DMS114 treated with DMSO at 0.1 percent for 48 hours (cell line): ENCODE measurements at regions not wholly inside any gene's neighbourhood (a gene's known extent, or its start where the extent isn't known, plus 50 kb on each side); places are given as distances from the start of the nearest gene placed in this dataset.
A peak's percentile ranks its signal among the peaks of the same experiment; 100 is the strongest.

Experiments
- DNase-seq: peaks from one replicate; lab custom pipeline; 2025; ENCODE audit not compliant: unreplicated experiment; lab: John Stamatoyannopoulos, UW

DNA sequence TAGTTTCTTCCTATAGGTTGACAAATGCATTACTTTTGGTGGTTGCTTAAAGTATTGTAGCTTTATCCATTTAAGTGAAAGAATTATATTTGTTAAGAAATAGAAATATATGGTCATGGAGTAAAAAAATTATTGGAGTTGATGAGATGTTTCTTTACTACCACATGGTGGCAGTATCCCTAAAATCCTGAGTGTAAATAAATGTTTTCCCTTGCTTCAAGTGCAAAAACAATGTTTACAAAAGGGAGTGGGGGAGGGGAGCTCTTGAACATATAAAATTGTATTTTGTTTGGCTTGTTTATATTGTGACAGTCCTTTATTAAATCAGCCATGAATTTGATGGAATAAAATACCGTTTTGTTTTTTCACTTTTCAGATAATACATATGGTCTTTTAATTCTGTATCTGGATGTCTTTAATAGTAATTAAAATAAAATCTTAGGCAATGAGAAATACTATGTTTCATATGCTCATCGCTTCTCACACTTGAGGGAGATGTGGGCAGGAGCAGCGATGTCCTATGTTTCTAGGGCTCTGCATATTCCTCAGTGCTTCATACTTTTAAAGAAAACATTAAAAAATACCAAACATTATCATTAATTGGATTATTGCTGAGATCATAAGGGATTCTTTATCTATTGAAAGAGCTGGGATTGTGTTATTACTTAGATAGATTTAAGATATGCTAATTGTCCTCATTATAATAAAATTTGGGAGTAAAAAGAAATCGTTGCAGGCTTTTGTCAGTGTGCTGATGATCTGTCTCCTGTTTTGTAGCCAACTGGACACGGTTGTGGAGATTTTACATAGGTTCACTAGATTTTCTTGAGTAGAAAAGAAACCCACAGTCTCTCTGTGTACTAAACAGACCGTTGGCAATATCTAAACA, 349.7 kb downstream of the TUSC7 start:
- DNase-seq, result peak; percentile 16

DNA sequence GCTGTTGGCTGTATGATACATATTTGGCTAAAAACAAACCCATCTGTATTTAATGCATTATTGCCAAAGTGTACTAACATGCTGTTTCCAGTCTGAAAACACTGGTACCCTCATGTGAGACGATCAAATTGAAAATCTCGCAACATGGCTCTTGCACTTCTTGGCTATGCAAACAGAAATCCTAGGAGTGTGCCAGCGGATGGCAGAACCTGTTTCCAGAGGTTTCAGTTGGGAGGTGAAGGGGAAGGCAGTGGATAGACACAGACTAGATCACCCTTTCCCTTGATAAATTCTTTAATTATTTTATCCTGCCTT, 350.3 kb downstream of the TUSC7 start:
- DNase-seq, result no peak

DNA sequence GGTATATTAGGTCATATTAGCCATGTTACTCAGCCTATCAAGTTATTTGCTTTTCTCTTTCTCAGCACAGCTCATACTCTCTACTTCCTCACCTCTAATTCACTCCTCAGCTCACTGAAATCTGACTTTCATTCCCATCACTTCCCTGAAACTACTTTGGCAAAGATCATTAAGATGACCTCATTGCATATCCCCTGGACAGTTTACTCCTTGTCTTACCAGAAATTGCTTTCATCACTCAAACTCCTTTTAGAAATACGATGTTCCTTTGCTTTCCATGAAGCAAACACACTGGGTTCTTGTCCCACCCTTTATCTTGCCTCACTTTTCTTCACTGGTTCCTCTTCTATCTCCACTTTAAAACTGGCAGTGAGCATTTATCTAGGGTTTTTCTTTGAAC, 354.4 kb downstream of the TUSC7 start:
- no peak for DNase-seq

DNA sequence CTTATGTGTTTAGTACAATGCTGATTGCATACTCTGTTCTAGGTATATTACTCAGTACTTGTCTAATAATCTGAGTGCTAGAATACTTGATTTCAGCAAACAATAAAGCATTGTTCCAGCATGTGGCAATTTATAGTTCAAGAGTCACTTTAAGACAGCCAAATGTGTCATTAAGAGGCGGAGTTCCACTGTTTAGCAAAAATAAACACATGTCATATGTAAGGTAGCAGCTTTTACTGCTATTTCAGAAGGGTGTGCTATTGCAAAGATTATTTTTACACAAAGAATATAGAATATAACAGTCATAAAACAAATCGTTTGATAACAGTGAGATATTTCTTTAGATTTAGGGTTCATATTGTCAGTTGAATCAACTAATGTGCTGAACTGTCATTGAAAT, 358.7 kb downstream of the TUSC7 start:
- no peak for DNase-seq

DNA sequence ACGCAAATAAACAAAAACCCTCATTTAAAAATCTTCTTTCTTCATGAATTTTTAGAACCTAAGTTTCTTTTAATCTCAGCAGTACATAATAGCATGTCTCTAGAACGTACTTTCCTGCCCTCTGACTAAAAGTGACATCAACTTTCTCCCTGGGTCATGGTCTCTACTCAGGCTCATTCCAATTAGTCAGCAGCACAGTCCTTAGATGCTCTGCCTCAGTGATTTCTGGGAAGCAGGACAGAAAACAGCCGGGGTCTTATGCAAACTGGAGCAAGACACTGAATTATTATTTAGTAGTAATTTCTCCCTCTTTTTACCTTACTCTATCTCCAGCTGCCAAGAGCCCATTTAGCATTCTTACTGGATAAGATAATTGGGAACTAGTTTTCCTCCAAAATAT, 365.2 kb downstream of the TUSC7 start:
- DNase-seq, result no peak

DNA sequence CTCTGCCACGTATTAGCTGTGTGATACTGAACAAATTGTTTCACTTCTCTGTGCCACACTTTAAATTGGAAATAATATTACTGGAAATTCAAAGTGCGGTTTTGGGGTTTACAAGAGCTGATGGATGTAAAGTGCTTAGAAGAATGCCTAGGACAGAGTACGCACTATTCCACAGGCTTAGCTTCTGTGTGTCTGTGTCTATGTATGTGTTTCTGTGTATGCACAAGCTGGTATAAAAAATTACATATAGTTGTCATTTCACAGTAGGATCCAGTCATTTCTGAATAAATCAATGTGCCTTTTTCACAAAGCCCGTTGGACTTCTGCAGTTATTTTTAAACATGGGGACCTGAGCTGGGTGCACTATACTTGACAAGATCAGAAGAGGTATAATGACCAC, 370.4 kb downstream of the TUSC7 start:
- no peak for DNase-seq

DNA sequence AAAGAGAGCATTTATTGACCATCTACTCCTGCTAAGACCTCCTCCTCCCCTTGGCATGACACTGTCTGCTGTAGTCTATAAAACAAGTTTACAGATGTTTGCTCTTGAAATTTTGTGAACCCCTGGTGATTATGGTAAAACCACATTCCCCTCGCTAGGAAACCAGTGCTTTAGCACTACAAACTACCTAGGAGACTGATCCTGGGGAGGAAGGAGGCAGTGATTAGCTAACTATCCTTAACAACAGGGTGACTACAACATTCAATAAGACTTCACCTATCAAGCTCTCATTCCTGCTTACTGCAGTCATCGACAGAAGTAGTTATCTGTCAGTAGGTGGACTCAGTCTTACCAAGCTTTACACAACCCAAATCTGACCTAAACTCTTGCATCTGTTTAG, 371.3 kb downstream of the TUSC7 start:
- DNase-seq, result no peak

DNA sequence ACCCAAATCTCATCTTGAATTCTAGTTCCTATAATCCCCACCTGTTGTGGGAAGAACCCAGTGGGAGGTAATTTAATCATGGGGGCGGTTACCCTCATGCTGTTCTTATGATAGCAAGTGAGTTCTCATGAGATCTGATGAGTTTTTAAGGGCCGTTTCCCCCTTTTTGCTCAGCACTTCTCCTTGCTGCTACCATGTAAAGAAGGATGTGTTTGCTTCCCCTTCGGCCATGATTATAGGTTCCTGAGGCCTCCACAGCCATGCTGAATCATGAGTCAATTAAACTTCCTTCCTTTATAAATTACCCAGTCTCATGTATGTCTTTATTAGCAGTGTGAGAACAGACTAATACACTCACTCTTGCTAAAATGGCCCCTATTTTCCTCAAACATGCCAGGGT, 374.7 kb downstream of the TUSC7 start:
- DNase-seq, result no peak

DNA sequence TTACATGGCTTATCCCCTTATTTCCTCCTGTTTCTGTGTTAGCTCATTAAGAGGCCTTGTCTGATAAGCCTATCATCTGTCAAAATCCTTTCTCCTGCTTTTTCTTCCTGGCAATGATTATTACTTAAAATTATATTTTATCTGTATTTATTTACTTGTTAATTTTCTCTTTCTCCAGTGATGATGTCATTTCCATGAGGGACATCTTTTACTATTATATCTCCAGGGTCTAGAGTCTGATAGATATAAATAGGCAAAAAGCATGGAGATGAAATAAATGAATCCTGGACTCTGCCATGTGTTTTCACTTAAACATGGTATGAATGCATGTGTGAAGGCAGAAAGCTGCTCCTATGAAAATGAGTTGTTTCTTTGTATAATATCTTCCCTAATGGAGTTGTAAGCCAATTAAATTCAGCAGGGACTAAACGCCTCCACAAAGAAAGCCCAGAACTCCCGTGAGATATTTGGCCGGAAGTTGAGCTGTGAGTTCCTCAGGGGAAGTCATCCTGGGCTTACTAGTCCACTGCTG, 375.2 kb downstream of the TUSC7 start:
- no peak for DNase-seq

DNA sequence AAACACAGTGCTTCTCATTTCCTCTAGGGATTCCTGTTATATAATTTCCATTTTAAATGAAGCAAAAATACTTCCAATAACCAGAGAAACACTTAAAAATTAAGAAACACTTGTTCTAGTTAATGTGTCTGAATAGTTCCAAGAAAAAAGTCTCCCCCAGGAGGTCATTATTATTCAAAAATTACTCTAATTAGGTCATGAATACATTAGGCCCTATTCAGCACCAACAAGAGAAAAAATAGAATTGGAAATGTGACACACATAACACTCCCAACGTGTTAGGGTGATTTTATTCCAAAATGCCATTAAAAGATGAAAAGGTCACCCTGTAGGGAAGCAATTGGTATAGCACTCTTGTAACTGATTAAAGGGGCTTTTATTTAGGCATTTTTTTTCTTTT, 382.1 kb downstream of the TUSC7 start:
- DNase-seq, result no peak

DNA sequence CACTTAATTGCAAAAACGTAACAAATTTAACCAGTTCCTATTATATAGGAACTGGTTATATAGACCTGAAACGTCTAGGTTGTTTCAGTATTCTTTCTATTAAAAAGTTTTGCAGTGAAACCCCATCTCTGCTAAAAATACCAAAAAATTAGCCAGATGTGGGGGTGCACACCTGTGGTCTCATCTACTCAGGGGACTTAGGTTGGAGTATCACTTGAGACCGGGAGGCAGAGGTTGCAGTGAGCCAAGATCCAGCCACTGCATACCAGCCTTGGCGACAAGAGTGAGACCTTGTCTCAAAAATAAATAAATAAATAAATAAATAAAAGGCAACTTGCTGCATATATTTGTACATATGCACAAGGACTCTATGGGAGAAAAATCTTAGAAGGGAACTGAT, 387.0 kb downstream of the TUSC7 start:
- no peak for DNase-seq

DNA sequence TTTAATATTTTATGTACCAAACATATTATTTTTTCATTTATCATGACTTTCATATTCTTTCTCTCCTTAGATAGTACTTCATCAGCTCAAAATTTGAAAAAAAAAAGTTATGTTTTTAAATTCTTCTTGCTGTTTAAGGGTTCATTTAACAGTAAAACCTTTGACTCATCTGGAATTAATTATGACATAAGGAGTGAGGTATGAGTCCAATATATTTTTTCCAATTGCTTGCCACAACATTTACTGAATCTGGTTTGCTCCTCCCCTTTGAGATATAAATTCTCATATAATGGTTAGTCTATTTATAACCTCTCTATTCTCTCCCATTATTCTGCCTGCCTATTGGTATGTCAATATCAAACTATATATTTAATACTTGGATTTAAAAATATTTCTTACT, 387.8 kb downstream of the TUSC7 start:
- no peak for DNase-seq

DNA sequence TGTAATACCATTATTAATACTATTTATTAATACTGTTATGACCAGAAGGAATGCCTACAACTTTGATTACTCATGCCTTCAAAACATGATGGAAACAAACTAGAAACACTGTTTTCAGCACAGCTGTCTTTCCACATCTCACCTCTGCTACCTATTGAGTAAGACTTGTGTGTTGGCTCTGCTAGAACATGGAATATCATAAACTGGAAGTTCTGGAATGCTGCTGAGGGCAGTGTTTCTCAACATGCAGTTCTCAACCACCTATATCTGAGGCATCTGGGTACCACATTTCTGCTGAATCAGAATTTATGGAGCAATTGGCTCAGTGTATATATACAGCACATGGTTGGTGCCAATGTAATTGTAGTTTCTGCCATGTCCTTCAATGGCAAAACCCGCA, 392.1 kb downstream of the TUSC7 start:
- DNase-seq, result no peak

DNA sequence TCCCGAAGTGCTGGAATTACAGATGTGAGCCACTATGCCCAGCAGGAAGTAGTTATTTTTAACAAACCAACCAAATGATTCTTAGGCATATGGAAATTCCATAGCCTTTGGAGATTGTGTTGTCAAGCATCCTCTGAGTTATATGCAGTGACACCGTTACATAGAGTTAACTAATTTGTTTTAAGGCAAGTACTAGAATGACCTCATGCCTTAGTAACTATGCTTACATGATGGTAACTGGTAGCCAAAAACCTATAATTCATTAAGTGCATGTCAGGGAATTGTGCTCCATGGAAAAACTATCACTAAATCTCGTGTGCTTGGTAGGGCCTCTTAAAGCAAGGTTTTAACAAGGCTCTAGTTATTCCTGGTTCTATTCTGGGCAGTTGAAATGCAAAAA, 392.8 kb downstream of the TUSC7 start:
- no peak for DNase-seq

DNA sequence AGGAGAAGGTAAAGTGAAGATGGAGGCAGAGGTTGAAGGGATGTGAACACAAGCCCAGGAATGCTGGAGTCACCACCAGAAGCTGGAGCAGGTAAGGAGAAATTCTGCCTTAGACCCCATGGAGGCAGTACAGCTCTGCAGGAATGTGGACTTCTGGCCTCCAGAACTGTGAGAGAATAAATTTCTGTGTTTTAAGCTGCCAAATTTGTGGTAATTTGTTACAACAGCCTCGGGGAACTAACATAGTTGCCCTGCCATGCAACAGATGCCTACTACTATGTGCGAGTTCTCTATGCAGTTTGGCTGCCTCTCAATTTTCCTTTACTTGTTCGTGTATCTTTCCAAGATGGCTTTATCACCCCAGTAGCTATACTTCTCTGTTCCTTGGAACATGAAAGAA, 394.1 kb downstream of the TUSC7 start:
- DNase-seq, result no peak

DNA sequence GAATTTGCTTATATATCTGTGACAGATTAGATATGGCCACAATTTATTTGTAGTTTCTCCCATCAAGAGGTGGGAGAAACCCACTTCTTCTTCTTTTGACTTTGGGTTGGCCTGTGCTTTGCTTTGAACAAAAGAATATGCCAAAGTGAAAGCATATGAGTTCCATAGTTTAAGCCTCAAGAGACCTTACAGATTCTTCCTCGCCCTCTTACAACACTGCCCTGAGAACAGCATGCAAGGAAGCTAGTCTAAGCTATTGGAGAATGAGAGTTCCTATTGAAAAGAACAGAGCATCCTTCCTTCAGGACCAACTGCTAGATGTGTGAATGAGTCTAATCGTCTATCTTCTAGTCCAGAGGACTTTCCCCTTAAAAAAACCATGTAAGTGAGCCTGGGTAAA, 394.8 kb downstream of the TUSC7 start:
- DNase-seq, result no peak

DNA sequence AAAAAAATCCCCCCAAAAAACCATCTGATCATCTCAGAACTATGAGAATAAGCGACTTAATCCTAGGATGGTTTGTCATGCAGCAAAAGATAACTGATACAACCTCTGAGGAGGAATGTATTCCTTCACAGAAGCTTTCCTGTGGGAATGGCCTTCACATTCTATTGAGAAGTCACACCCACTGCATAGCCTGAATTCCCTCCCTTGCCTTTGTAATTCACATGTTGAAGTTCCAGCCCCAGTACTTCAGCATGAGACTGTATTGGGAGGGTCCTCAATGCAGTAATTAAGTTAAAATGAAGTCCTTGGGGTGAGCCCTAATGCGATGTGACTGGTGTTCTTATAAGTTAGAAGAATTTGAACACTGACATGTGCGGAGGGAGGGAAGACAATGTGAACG, 395.2 kb downstream of the TUSC7 start:
- no peak for DNase-seq

DNA sequence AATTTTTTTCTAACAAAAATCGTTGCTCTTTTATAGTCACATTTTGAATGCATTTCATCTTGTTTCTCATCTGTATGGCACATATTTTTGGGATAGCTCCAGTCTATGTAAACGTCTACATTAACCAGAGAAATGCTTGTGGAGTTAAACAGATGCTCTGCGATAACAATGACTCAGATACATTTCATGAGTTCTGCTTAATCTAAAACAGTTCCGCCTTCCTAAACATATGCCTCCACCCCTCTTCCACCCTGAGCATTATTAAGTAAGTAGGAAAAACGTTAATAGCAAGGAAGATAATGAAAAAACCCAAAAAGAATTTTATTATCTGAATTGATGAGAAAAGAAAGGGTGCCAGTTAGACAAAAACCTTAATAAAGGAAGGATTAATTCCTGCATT, 396.1 kb downstream of the TUSC7 start:
- DNase-seq, result no peak

DNA sequence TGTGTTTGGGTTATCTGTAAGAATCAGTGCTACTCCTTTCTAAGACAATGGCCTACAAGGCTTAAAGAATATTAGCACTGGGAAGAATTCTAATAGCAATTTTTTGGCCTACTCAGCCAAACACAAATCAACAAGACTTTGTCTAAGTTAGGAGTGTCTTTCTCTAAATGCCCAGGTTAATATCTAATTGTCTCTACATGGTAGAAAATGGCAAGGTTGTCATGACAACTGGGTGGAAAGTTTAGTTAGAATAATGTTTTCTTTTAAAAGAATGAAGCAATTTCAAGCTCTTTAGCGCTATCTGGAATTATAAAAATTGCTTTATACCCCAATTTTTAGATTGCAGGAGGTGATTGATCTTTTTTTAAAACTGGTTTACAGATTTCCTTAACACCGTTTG, 396.8 kb downstream of the TUSC7 start:
- DNase-seq, result no peak

DNA sequence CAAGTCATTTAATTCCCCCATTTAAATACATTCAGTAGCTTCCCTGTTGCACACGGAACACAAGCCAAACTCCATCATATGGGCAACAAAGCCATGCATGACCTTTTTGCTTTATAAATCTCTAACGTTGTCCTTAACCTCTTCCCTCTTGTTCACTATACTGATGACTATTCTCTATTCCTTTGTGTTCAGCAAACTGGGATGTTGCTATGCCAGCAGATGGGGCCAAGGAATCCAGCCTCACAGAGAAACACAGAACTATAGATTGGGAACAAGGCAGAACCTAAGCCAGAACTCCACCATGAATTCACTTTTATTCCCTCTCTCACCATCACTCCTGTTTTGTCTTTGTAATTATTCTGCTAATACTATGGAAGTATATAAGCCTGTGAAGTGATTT, 398.4 kb downstream of the TUSC7 start:
- DNase-seq, result no peak

DNA sequence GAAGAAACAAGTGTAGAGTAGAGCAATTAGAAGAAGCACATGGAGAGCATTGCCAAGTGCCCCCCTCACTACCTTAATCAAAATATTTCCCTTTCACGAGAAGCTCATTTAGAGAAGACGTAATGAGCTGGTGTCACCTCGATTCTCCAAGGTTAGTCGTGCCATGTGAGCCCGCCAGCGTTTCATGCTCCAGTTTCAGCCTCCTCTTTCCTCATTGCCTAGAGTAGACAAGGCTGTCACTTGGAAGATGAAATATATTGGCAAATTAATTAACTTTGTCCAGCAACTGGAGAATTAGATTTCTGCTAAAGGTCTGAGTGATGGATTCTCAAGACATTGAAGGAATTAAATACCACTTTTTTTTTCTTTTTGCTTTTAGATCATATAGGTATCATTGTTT, 399.6 kb downstream of the TUSC7 start:
- no peak for DNase-seq

DNA sequence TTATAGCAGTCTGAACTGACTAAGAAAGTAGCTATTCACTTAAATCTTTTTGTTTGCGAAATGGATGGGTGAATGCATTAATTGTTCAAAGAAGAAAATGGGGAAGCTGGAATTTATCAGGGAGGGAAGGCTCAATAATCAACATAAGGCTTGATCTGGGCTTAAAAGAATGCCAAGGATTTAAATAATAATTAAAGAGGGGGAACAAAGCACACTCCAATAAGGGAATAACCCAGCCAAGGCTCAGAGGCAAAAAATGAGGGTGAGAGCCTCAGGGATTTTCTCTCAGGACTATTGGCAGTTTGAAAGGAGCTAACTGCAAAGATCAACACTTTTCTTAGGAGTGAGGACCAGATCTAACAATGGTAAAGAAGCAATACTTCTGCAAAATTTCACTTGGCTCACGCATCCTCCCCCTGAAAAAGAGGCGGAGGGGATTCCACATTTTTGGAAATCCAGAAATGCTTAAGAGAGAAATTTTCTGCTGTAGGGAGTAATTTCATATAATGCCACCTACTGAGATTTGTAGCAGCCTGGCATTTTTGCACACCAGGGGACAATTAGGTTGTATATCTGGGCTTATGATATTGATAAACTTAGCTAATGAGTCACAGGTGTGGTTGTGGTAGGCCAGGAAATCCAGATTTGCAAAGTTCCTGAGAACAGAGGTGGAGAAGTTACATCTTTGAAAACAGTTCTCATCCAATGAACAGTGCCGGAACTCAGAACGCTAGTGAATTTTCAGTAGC, 405.1 kb downstream of the TUSC7 start:
- DNase-seq, result no peak
